Epithelial cell of esophagus (primary cell): ENCODE measurements at regions not wholly inside any gene's neighbourhood (a gene's known extent, or its start where the extent isn't known, plus 50 kb on each side); places are given as distances from the start of the nearest gene placed in this dataset.

Experiments used
- DNase-seq: peaks from one replicate; pipeline ENCODE4 v3.0.0; 2010; ENCODE audit warnings: low read depth
- H3K4me3 ChIP-seq: 2 replicates; pipeline ENCODE4 v1.5.1; 2011; ENCODE audit warnings: mild to moderate bottlenecking, low read length, control low read depth
- TF ChIP-seq, protein P1 (sequence below): IDR thresholded peaks from 2 replicates; pipeline ENCODE4 v1.5.1; 2011; ENCODE audit warnings: low read depth, mild to moderate bottlenecking, low read length, control low read depth, inconsistent platforms; ENCODE audit not compliant: insufficient read depth; ENCODE audit errors: missing control alignments

DNA sequence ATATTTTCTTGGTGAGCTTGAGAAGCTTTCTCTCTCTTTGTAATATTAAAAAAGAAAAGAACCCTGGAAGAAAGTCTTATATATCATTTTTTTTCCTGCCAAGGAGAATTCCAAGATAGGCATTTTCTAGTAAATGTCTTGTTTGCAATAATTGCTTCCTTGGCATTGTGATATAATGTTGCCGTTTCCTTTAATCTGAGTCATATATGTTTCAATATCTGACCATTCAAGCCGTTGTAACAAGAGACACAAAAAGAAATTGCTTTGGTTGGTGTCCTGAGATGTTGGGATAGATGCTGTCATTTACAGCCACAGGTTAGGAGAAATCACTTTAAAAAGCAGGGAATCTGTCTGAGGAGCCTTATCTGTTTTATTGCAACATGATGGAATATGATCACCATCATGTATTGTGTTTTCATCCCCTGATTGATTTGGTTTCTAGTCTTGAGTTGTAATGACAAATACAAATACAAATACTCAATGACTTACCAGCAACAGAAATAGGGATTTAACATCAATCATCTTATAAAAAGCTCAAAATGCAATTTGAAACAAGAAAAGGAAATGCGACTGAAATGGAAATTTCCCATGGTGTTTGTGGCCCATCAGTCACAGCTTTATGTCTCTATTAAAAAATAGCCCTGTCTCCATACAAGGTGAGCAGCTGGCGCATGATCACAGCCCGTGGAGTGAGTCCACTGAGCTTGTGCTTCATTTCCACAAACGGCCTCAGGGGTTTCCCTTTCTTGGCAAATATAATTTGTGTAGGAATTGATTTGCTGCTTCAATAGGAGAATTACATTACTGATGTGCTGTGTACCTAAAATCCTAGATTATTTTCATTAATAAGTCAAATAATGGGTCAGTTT, 250.1 kb upstream of the TRPC7 start:
- TF ChIP-seq, protein P1, sequence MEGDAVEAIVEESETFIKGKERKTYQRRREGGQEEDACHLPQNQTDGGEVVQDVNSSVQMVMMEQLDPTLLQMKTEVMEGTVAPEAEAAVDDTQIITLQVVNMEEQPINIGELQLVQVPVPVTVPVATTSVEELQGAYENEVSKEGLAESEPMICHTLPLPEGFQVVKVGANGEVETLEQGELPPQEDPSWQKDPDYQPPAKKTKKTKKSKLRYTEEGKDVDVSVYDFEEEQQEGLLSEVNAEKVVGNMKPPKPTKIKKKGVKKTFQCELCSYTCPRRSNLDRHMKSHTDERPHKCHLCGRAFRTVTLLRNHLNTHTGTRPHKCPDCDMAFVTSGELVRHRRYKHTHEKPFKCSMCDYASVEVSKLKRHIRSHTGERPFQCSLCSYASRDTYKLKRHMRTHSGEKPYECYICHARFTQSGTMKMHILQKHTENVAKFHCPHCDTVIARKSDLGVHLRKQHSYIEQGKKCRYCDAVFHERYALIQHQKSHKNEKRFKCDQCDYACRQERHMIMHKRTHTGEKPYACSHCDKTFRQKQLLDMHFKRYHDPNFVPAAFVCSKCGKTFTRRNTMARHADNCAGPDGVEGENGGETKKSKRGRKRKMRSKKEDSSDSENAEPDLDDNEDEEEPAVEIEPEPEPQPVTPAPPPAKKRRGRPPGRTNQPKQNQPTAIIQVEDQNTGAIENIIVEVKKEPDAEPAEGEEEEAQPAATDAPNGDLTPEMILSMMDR, result no peak

DNA sequence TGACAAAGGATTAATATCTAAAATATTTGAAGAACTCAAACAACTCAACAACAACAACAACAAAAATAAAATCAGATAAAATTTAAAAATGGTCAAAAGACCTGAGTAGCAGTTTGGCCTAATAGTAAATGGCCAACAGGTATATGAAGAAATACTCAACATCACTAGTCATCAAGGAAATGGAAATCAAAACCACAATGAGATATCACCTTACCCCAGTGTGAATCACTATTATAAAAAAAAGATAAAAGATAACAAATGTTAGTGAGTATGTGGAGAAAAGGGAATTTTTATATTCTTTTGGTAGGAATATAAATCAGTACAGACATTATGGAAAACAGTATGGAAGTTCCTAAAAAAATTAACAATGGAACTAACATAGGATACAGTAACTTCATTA, 247.9 kb upstream of the TRPC7 start:
- no peak overlapping the region for H3K4me3 ChIP-seq
- TF ChIP-seq, protein P1, result no peak
- DNase-seq, result peak; percentile 54

More for the DNA sequence above, 250.1 kb upstream of the TRPC7 start:
- no peak for DNase-seq
- H3K4me3 ChIP-seq, result no peak overlapping the region

DNA sequence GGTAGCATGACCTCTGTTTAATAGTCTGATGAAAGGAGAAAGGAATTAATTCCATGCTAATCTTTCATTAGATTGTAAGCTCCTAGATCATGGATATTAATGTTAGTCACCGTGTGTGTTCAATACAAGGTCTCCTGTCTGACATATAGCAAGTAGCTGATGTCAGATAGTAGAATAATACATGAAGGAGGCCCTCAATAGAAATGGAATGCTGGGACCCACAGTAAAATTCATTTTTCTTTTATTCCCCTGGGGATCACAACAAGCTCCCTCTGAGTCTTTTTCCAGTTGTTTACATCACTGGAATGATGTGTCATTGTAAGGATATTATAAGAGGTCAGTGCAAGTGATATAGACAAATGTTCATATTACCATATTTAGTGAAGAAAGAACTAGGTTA, 240.3 kb upstream of the TRPC7 start:
- H3K4me3 ChIP-seq, result no peak overlapping the region
- no peak for DNase-seq
- TF ChIP-seq, protein P1, result no peak

DNA sequence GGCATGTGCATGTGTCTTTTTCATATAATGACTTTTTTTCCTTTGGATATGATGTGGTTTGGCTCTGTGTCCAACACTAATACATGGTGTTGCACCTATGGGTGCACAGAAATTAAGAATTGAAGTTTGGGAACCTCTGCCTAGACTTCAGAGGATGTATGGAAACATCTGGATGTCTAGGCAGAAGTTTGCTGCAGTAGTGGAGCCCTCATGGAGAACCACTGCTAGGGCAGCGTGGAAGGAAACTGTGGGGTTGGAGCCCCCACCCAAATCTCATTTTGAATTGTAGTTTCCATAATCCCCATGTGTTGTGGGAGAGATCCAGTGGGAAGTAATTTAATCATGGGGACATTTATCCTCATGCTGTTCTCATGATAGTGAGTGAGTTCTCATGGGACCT, 235.0 kb upstream of the TRPC7 start:
- H3K4me3 ChIP-seq, result no peak overlapping the region
- DNase-seq, result no peak
- TF ChIP-seq, protein P1, result no peak

DNA sequence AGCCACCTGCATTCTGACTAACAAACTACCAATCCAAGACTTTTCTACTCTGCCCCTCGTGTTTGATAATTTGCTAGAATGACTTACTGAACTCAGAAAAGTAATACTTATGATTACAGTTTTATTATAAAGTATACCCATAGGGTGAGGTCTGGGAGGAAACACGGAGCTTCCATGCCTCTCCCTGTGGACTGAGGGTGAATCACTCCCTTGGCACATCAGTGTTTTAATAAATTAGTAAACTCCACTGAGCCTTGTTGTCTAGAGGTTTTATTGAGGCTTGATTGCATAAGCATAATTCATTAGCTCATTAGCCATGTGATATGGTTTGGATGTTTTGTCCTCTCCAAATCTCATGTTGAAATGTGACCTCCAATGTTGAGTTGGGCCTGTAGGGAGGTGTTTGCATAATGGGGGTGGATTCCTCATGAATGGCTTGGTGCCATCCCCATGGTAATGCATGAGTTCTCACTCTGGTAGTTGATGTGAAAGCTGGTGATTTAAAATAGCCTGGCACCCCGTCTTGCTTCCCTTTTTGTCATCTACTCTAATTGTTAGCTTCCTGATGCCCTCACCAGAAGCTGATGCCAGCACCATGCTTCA, 233.6 kb upstream of the TRPC7 start:
- H3K4me3 ChIP-seq, result no peak overlapping the region
- TF ChIP-seq, protein P1, result no peak
- DNase-seq, result peak; percentile 30

DNA sequence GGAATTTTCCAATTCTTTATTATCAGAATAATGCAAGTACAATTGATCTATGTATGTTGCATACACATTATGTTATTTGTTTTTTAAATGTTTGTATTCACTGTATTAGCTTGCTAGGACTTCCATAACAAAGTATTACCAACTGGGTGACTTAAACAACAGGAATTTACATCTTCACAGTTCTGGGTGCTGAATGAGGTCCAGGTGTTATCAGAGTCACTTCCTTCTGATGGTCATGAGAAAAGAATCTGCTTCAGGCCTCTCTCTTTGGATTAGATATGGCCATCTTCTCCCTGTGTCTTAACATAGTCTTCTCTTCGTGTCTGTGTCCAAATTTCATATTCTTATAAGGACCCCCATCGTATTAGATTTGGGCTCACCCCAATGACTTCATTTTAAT, 229.1 kb upstream of the TRPC7 start:
- DNase-seq, result peak; percentile 56
- no peak overlapping the region for H3K4me3 ChIP-seq
- TF ChIP-seq, protein P1, result no peak

DNA sequence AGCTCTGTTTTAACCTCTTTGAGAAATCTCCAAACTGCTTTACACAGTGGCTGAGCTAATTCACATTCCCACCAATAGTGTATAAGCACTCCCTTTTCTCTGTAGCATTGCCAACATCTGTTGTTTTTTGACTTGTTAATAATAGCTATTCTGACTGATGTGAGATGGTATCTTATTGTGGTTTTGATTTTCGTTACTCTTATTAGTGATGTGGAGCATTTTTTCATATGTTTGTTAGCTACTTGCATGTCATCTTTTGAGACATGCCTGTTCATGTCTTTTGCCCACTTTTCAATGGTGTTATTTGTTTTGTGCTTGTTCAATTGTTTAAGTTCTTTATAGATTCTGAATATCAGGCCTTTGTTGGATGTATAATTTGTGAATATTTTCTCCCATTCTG, 225.2 kb upstream of the TRPC7 start:
- no peak overlapping the region for H3K4me3 ChIP-seq
- TF ChIP-seq, protein P1, result no peak
- peak; percentile 24 for DNase-seq
